Chondrocyte (in vitro differentiated cells): ENCODE measurements at regions not wholly inside any gene's neighbourhood (a gene's known extent, or its start where the extent isn't known, plus 50 kb on each side); places are given as distances from the start of the nearest gene placed in this dataset.

Experiments
- DNase-seq: peaks from one replicate; pipeline ENCODE4 v3.0.0; 2021; ENCODE audit warnings: mixed read lengths, low spot score
- H3K27ac Mint-ChIP-seq: one replicate; pipeline ENCODE4 v1.8.0; 2021; ENCODE audit warnings: mild to moderate bottlenecking, moderate library complexity, mixed read lengths; ENCODE audit not compliant: unreplicated experiment
- H3K27me3 Mint-ChIP-seq: 2 replicates; pipeline ENCODE4 v1.8.0; 2021; ENCODE audit warnings: low read depth, mixed read lengths
- H3K36me3 Mint-ChIP-seq: 2 replicates; pipeline ENCODE4 v1.8.0; 2021; ENCODE audit warnings: low read depth, mixed read lengths
- H3K4me1 Mint-ChIP-seq: 2 replicates; pipeline ENCODE4 v1.8.0; 2021; ENCODE audit warnings: low read depth, mild to moderate bottlenecking, mixed read lengths
- H3K4me3 Mint-ChIP-seq: one replicate; pipeline ENCODE4 v1.8.0; 2021; ENCODE audit warnings: mild to moderate bottlenecking, moderate library complexity, mixed read lengths; ENCODE audit not compliant: unreplicated experiment
- H3K9me3 Mint-ChIP-seq: 2 replicates; pipeline ENCODE4 v1.8.0; 2021; ENCODE audit warnings: low read depth, mixed read lengths
- CTCF ChIP-seq: fragments of 200-600 bp; sonication (generic); IDR thresholded peaks from 2 replicates; pipeline ENCODE4 v1.5.0; 2021; ENCODE audit warnings: antibody characterized with exemption, mild to moderate bottlenecking, moderate library complexity

- H3K36me3 Mint-ChIP-seq: no peaks in the 10 kb centered on the region
- no peaks in the 10 kb centered on the region for H3K9me3 Mint-ChIP-seq
- H3K27ac Mint-ChIP-seq: no peak overlapping the region
- H3K27me3 Mint-ChIP-seq: peaks cover 9% of the 10 kb centered on the region
- TF ChIP-seq CTCF: no peak
- H3K4me1 Mint-ChIP-seq: no peaks in the 10 kb centered on the region
- H3K4me3 Mint-ChIP-seq: no peak overlapping the region
- no peak for DNase-seq
Observed at GRCh38 chr9:73595036-73595545, 443.4 kb downstream of the ANXA1 start.

GRCh38 chr9:73596321-73596720 lies 444.7 kb downstream of the ANXA1 start:
- Mint-ChIP-seq H3K9me3 (no peaks in the 10 kb centered on the region), H3K4me1 (no peaks in the 10 kb centered on the region), H3K27me3 (peaks cover 9% of the 10 kb centered on the region), H3K27ac (no peak overlapping the region), H3K36me3 (no peaks in the 10 kb centered on the region), H3K4me3 (no peak overlapping the region)
- TF ChIP-seq CTCF: no peak
- DNase-seq: no peak

- Mint-ChIP-seq H3K4me3 (no peak overlapping the region), H3K27me3 (peaks cover 7% of the 10 kb centered on the region), H3K9me3 (no peaks in the 10 kb centered on the region), H3K27ac (no peak overlapping the region), H3K4me1 (no peaks in the 10 kb centered on the region), H3K36me3 (no peaks in the 10 kb centered on the region)
- no peak for DNase-seq
- no peak for TF ChIP-seq CTCF
Observed at GRCh38 chr9:73597039-73597438, 445.4 kb downstream of the ANXA1 start.

- TF ChIP-seq CTCF: no peak
- Mint-ChIP-seq H3K27me3 (peaks cover 7% of the 10 kb centered on the region), H3K36me3 (no peaks in the 10 kb centered on the region), H3K4me3 (no peak overlapping the region), H3K9me3 (no peaks in the 10 kb centered on the region), H3K4me1 (no peaks in the 10 kb centered on the region), H3K27ac (no peak overlapping the region)
- DNase-seq: no peak
Observed at GRCh38 chr9:73597771-73598170, 446.1 kb downstream of the ANXA1 start.

- no peak overlapping the region for H3K4me3 Mint-ChIP-seq
- H3K36me3 Mint-ChIP-seq: no peaks in the 10 kb centered on the region
- no peaks in the 10 kb centered on the region for H3K9me3 Mint-ChIP-seq
- no peaks in the 10 kb centered on the region for H3K4me1 Mint-ChIP-seq
- no peak overlapping the region for H3K27ac Mint-ChIP-seq
- no peak for TF ChIP-seq CTCF
- peaks cover 7% of the 10 kb centered on the region for H3K27me3 Mint-ChIP-seq
- no peak for DNase-seq
Observed at GRCh38 chr9:73609381-73609780, 457.7 kb downstream of the ANXA1 start.
